GM19238 (cell line): ENCODE measurements at regions not wholly inside any gene's neighbourhood (a gene's known extent, or its start where the extent isn't known, plus 50 kb on each side); places are given as distances from the start of the nearest gene placed in this dataset.

Source experiments
- DNase-seq: peaks from one replicate; pipeline ENCODE4 v3.0.0; 2011; ENCODE audit warnings: low spot score; ENCODE audit not compliant: insufficient read length

DNA sequence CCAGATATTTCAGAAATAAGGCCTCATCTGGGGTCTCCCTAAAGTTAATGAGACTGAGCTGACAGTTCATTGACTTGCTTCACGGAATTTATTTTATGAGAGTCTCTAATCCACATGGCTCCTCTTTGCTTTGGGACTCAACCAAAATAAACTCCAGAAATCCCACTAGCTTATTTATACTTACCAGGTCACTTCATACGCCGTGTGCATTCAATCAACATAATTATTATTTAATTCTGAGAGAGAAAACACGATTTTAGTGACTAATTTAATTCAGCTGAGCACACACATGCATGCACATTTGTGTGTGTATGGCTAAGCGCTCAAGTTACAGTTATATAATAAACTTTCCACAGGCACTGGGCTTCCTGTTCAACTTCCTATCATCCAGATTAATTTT, 333.4 kb upstream of the CCDC196 start:
- DNase-seq: no peak

DNA sequence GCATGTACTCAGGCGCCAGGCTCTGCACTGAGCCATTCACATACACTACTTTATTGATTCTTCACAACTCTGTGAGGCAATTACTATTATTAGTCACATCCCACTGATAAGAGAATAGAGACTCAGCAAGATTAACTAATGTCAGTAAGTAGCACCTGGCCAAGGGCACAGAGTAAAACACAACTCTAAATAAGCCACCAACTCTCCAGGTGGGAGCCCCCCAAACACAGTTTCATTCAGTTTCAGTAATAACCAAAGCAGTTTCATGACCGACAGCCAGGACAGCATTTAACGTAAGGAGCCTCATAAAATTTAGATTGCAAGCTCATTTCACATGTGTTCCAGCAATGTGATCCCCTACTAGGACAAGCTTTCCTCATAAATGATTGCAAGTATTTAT, 323.1 kb upstream of the CCDC196 start:
- no peak for DNase-seq

DNA sequence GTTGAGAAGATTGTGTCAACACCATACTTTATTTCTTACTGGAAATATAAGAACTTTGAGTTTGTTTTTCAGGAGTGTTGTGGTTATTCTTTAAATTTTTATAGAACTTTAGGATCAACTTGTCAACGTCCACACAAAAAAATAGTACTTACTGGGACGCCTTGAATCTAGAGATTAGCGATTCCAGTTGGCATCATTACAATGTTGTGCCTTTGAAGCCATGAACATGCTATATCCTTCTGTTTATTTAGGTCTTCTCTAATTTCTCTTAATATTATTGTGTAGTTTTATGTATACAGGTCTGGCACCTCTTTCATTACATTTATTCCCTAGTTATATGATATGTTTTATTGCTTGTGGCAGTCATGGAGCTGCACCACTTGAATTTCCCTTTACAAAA, 320.8 kb upstream of the CCDC196 start:
- DNase-seq: no peak

DNA sequence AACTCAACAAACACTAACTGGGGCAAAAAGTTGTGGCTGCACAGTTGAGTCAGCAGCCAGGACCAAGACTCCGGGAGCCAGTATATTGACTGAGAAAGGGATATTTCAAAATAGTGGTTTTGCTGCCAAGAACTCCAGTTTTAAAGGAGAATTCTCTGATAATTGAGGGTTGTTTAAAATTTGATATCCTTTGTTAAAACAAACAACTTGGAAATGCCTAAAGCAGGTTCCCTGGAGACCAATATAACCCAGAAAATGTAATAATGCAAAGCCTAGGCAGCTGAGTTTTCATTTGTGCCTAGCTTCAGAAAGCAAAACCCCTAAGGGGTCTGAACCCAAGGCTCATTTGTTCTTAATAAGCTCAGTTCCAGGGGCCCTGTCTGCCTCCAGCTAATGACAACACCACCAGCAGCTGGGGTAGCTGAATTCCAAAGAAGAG, 311.7 kb upstream of the CCDC196 start:
- DNase-seq: no peak

DNA sequence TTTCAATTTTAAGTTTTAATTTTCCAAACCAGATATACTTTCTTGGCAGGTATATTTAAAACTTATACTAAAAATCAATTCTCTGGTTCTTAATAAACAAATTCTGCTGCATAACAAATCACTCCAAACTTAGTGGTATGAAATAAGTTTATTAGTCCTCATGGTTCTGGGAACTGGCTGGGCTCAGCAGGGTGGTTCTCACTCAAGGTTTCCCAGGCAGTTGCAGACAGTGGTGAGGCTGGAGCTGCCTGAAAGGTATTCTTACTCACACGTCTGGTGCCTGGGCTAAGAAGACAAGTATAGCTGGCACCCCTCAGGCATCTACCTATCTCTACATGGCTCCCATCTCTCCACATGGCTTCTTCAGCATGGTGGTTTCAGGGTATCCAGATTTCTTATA, 308.2 kb upstream of the CCDC196 start:
- DNase-seq: no peak

DNA sequence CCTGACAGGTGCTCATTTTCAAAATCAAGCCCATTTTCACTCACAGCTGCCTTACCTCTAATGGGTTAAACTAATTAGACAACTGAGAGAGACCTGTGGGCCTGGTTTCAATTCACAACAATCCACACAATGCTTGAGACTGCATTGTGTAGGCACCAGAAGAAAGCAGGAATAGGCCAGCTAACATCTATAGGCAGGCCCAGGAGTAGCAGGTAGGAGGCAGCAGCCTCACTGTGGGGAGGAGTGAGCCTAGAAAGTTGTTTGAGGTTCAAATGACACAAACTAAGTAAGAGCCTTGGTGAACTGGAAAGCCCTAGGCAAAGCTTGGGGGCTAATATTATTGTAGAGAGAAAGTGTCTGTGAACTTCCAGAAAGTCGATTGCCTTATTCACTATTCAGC, 289.5 kb upstream of the CCDC196 start:
- DNase-seq: no peak

DNA sequence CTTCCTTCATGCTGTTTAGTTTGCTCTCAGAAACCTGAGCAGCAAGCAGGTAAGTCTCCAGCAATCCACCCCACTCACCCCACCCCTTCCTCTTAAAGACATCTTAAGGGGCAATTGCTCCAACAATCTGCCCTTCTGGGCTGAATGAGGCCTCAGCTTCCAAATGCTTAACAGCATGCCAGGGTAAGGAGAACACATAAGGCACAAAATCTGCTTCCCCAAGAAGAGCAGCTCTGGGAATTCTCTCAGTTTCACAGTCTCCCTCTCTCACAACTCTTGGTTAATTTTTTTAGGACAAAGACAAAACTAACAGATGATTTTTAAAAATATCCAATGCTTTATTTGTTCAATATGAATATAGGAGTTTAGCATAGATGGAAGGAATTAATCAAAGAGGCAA, 288.9 kb upstream of the CCDC196 start:
- no peak for DNase-seq

DNA sequence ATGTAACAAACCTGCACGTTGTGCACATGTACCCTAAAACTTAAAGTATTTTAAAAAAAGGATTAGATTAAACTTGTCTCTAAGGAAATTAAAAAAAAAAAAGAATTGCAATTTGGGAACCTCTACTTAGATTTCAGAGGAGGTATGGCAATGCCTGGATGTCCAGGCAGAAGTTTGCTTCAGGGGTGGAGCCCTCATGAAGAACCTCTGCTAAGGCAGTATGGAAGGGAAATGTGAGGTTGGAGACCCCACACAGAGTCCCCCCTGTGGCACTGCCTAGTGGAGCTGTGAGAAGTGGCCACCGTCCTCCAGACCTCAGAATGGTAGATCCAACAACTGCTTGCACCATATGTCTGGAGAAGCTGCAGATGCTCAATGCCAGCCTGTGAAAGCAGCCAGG, 279.6 kb upstream of the CCDC196 start:
- DNase-seq: no peak

DNA sequence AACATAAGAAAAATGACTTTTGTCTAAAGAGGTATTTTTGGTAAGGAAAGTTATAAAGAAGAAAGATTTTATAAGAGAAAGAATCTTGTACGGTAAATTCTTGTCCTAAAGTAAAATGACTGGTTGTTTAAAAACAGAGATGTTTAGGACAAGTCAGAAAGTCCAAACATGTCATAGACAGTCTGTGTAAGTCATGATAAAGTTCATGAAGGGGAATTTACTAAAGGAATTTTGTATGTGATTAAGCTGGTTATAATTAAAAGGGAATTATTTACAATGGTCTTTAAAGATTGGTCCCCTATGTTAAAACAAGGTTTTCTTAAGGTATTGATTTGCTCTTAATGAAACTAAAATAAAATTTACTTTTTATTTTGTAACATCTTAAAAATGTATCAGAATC, 269.4 kb upstream of the CCDC196 start:
- DNase-seq: no peak

DNA sequence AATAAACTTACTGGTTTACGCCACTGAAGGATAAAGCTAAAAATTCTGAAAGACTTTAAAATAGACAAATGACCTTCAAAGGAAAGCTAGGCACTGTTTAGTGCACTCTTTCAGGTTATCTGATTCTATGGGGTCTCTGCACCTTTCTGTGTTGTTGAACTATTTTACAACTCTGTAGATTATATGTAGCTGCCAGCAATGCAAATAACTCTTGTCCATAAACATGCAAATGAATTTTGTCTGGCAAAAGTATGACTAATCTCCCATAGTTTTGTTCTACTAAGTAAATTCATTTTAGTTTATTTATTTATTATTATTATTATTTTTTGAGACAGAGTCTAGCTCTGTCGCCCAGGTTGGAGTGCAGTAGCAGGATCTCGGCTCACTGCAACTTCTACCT, 266.3 kb upstream of the CCDC196 start:
- DNase-seq: no peak

DNA sequence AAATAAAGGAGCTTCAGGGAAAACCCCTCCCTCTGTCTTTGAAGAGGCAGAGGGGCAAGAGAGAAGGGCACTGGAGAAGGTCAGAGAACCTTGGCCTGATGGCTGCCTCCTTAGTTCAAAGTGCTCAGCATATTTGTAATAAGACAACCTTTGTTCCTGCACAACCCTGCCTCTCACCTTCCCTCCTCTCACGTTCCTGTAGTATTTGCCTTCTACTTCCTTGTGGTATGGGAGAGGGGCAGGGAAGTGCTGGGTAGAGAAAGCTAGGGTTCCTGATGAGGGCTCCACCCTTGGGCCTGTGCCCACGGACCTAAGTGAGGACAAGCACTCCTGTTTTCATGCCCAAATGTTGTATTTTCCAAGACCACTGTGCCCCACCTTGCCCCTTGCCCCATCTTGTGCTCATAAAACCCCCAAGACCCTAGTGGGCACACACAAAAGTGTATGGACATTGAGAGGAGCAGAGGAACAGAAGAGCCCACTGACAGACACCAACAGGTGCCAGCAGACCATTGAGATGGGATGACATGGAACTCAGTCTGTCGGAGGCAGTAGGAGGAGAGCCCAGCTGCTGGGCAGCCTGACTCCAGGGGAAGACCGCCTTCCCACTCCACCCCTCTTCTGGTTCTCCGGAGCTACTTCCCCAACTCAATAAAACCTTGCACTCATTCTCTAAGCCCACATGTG, 261.5 kb upstream of the CCDC196 start:
- DNase-seq: no peak

DNA sequence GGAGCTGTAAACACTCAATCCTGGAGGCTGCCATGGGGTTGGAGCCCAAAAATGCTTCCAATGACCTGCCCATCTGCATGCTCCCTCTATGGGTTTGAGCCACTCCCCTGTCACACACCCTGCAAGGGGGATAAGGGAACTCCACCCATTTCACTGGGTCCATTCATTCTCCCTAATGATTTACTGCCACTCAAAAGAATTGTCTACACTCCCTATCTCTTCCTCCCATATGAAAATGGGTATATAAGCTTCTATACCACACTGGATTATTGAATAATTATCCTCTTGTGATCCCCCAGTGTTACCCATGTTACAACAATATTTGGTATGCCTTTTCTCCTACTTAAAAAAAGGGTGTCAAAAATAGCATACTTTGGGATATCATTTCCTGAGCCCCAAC, 260.8 kb upstream of the CCDC196 start:
- DNase-seq: no peak

DNA sequence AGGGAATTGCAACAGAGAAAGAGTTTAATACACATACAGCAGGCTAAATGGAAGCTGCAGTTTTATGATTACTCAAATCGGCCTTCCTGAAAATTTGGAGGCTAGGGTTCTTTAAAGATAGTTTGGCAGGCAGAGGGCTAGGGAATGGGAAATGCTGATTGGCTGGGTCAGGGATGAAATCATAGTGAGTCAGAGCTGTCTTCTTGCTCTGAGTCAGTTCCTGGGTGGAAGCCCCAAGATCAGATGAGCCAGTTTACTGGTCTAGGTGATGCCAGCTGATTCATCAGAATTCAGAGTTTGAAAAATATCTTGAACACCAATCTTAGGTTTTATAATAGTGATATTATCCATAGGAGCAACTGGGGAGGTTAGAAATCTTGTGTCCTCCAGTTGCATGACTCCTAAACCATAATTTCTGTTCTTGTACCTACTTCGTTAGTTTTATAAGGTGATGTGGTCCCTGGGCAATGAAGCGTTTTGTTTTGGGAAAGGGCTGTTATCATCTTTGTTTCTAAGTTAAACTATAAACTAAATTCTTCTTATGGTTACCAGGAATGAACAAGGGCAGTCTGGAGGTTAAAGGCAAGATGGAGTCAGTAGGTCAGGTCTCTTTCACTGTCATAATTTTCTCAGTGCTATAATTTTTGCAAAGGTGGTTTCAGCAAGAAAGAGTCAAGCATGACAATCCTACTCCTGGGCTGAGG, 257.8 kb upstream of the CCDC196 start:
- no peak for DNase-seq

DNA sequence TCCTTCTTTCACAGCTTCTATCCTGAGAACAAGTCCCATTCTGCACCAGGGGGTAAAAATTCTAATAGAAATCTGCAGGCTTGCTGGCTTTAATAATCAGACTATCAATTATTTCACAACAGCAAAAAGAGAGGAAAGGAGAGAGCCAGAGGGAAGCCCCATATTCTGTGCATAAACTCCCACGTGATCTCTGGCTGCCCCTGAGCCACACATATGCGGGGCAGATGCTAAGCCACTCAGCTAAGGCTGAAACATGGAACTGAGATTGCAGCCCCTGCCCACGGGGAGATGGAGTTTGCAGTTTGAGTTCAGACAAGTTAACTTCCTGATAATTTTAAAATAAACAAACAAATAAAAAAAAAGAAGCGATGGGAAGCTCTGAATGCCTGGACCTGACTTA, 254.4 kb upstream of the CCDC196 start:
- DNase-seq: no peak

DNA sequence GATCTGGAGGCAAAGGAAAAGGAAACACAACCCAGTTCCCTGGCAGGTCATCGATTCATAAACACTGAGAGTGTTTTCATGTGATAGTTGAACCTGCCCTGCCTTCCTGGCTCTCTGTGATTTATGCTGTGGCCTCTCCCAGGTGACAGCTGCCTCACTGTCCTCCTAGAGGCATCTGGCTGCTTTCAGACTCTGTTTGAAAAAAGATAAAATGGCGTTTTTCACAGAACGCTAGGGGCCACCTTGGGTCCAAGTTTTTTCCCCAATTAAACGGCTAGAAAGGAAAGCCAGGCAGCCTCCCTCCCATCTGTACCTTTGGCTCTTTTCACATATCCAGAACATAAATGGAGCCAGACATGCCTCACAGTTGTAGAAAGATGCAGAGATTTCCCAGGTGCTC, 252.6 kb upstream of the CCDC196 start:
- DNase-seq: no peak

DNA sequence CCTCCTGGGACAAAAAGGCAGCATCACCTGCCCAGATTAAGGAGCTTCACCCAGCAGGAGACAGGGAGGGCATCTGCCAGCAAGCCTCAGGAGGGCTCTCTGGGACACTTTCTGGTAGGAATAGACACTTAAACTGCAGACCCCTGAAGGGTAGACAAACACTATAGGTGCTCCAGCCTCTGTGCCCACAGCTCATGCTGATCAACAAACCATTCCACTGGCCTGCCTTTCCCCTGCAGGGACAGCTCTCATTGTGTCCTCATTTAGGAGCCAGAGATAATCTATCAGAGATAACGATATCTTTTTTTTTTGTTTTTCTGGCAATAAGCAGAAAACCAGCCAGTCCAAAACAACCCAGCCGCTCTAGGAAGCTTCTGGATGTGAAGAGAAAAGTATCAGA, 251.8 kb upstream of the CCDC196 start:
- no peak for DNase-seq

DNA sequence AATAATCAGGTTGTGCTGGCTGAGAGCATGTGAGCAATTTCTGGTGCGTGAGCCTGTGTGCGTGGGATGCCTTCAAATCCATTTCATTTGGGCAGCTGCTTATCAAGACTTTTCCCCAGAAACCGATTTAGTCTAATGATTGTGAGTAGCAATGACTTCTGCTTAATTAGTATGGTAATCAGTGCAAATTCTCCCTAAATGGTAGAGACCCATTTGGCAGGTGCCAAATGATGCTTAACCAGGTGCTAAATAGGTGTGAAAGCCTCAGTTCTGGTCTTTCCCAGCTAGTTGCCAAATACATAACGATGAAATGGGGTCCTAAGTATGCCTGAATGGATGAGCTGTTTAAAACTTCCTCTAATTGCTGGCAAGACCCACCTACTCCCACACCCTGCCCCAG, 248.4 kb upstream of the CCDC196 start:
- DNase-seq: no peak

DNA sequence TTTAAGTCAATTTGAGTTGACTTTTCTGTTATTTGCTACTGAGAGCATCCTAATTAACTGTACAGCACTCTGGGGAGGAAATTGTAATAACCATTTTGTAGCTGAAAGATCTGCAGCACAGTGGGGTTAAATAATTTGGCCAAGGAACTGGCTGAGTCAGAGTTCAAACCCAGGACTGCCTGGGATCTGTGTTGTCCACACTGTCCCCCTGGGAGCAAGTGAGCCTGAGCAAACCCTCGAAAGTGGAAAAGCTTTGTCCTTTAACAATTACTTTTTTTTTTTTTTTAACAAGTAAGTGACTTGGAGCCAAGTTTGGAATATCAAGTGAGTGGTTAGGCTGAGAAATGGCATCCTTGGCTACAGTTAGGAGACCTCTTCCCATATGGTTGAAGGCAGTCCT, 247.2 kb upstream of the CCDC196 start:
- no peak for DNase-seq

DNA sequence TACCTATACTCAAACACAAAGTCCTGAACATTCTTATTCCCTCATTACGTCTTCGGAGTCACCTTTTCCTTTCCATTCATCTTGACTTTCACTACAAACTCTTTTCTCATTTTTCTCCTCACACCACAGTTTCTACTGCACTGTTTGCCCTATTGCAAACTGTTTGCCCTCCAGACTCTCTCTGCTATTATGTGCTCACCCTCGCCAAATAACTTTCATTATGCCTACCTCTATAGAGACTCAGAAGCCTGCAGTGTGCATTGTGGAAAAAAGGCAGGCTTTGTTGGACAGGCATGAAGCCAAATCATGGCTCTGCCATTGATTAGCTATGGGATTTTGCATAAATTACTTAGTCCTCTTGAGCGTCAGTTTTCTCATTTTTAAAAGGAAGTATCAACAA, 246.6 kb upstream of the CCDC196 start:
- DNase-seq: no peak

DNA sequence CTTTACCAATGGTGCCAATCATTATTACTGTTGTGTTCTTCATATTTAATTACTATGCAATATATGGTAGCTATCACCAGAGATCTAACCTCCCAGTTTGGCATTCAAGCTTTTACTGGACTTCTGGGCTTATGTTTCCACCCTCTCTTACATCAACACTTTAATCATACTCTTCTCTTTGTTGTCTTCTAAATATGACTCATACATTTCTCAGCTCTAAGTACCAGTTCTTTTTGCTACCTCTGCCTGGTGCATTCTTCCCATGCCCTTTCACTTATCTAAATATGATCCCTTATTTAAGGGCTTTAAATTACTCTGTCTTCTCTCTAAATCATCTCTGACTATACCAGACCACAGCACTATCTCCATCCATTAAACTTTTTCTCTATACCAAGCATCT, 246.1 kb upstream of the CCDC196 start:
- no peak for DNase-seq

DNA sequence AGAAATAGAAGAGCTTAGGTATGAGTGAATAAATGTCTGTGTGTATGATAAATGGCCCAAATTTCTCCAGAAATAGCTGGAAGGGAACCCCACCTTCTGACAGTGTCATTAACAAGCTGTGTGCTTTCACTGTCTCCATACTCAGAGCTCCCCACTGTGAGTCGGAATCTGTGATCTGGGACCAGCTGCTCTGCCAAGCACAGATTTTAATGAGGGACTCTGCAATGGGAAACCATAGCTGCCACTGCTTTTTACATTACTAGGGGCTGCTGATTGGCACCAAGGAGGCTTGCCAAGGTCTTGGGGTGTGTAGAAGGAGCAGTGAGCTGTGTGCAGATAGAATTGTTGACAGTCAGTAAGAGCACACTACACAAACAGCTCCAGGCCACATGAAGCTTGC, 244.2 kb upstream of the CCDC196 start:
- DNase-seq: no peak

DNA sequence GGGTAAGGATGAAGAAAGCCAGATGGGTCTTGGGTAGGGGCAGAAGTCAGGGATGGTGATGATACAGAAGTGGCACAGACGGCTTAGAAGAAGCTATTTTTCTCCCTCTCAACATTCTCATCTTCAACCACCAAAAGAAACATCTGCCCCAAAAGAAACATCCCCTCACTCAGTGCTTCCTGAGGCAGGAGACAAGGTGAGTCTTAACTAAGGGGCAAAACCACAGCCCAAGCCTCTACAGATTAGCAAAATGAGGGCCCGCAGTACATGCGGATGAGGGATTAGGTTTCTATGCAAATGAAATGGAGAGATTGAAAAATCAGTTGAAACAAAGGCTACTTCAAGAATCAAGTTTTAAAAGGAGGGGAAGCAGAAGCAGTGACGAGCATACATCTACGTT, 241.3 kb upstream of the CCDC196 start:
- DNase-seq: no peak

DNA sequence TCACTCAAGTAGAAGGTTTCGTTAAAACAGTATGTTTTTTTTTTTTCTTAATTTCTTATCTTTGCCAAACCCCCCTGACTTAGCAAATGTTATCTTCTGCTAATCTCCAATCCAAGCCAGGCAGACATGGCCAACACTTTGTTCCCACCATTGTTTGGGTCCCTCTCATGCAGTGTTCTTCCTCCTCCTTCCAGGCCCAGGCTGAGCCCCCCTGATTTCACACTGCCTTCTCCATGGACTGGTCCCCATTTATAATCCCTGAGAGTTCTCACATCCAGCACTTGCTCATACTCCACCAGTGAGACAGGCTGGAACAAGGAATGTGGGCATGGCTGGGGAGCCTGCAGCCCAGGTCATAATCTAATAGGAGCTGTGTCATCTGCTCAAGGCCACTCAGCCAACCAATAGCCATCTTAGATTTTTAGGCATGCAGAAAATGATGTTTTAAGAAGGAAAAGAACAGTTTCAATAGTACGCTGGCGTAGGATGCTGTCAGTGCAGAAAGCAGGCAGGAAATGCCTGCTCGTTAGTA, 238.4 kb upstream of the CCDC196 start:
- no peak for DNase-seq
